Gastroesophageal sphincter (tissue), 3 donors: ENCODE measurements at regions not wholly inside any gene's neighbourhood (a gene's known extent, or its start where the extent isn't known, plus 50 kb on each side); places are given as distances from the start of the nearest gene placed in this dataset.

ENCODE experiments used
- CTCF ChIP-seq, 4 experiments: fragments of 200-600 bp in 2 of 4; fragments of 450-650 bp in 2 of 4; sonication (generic) in 1 of 4; IDR thresholded peaks; one replicate each; pipeline ENCODE4 v1.5.1; 2017 to 2019; ENCODE audit warnings: antibody characterized with exemption in 4 of 4, mild to moderate bottlenecking in 2 of 4, moderate library complexity in 2 of 4
- EP300 ChIP-seq: sonication (generic); formaldehyde crosslinking; IDR thresholded peaks from one replicate; pipeline ENCODE4 v1.6.1; 2017; ENCODE audit warnings: antibody characterized with exemption, mild to moderate bottlenecking
- POLR2A ChIP-seq, 2 donors: fragments of 450-650 bp; IDR thresholded peaks; one replicate each; pipeline ENCODE4 v1.6.1; 2017; ENCODE audit warnings: antibody characterized with exemption in 2 of 2, mild to moderate bottlenecking in 2 of 2, moderate library complexity in 1 of 2
- POLR2AphosphoS5 ChIP-seq: sonication (generic); formaldehyde crosslinking; IDR thresholded peaks from one replicate; pipeline ENCODE4 v1.6.1; 2017; ENCODE audit warnings: antibody characterized with exemption

DNA sequence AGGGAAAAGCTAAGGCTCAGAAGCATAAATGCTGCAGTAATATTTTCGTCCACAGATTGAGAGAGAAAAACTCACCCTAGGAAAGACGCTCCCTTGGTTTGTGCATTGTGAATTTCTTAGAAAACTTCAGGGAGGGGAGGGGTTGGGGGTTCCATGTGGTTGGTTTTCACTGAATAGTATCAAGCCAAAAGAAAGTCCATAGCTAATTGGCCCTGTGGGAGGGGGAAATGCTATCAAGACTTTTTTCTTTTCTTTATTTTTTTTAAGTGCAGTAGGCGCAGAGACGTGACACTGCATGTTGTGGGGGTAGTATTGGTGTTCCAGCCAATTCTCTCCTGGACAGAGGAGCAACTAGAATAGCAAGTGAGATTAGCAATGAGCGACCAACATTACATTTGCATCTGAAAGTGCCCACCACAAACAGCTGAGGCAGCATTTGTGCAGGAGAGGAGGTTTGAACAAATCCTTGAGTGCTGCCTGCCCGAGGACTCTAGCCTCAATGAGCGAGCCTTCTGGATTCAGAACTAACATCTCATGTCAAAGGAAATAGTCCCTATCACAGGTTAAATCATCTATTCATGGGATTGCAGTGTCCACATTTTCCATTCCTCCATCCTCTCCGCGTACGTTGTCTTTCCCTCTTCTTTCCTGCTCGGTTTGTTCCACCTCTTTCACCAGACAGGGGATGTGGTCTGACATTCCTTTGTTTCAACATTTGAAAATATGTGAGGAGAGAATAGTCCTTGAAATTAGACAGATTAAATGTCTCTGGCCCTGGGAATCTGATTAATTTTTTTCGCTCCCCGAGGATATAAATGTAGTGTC lies 118.0 kb upstream of the MARK1 start:
- TF ChIP-seq CTCF (IDR thresholded peaks at IDR 0.05) (no peak), POLR2A (IDR thresholded peaks at IDR 0.05) (no peak), EP300 (no peak), POLR2AphosphoS5 (no peak)
